ENCODE measurements at regions not wholly inside any gene's neighbourhood (a gene's known extent, or its start where the extent isn't known, plus 50 kb on each side); places are given as distances from the start of the nearest gene placed in this dataset.
"Not testable (repeated sequence)": the region's sequence is repeated elsewhere in the genome, so short reads cannot be mapped to it uniquely, and the experiment has no call there.

DNA sequence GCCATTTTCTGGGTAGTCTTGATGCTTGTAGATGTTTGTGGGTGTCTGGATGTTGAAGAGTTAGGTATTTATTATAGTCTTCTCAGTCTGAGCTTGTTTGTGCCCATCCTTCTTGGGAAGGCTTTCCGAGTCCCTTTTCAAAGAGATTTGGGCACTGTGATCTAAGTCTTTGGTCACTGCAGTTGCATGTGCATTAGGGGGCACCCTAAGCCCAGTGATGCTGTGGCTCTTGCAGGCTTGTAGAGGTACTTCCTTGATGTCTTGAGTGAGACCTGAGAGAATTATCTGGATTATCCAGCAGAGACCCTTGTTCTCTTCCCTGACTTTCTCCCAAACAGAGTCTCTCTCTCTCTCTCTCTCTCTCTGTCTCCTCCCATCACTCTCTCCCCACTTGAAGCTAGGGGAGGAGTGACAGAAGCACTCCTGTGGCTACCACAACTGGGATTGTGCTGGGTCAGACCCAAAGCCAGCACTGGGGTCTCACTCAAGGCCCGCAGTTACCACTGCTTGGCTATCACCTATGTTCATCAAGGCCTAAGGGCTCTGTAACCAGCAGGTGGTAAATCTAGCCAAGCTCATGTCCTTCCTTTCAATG lies 68.5 kb downstream of the TMCO5A start:
- no peak for DNase-seq

DNA sequence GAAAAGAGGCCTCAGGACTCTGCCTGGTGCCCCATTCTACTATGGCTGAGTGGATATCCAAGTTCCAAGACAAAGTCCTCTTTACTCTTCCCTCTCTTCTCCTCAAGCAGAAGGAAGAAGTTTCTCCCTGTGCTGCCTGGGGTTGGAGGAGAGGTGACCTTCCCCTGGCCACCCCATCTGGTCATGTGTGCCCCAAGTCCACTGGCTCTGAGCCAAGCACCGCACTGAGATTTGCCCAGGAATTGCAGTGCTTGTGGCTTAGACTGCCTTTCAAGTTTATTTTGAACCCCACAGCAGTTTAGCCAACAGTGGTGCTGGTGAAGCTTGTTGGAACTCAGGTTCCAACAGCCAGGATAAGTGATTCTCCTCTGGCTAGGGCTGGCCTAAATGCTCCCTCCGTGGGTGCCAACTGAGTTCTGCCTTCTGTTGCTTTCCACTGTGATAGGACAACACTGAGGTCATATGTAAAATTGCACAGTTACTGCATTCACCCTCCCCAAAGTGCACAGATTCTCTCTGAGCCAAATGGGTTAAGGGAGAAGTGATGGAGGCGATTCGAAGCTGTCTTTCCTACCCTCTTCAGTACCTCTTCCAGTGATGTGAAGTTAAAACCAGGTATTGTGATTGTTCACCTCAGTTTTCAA lies 69.9 kb downstream of the TMCO5A start:
- DNase-seq: no peak

DNA sequence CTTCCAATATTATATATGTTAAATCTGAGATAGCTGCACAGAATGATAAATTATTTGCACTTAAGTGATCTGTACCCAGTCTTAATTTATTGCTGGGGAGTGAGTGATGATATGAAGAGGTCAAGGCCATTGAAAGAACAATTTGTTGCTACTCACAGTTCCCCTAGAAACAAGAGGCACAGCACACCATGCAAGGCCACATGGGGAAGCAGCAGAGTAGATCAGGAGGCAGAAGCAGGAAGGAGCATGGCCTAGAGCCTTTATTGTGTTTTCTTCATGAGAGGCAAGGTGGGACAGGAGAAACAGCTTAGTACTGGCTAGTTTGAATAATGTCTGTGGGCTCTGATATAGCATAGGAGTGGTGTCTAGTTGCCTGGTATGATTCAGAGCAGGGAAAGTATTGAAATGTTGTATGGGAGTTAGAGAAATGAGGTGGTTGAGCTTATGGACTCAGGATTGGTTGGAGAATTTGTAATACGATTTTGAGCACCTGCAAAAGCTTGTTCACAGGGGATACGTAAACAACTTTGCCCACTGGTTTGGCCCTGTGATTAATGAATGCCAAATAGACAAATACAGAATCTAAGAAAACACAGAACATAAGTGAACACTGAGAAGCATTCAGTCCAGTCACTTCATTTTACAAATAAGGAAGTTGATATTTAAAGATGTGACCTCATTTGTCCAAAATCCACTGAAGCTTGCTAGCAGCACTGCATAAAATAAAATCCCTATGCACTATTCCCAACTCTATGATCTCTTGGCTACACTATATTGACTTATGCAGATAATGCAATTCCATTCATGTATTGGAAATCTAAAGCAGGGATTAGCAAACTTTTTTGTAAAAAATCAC lies 71.7 kb downstream of the TMCO5A start:
- no peak for DNase-seq

DNA sequence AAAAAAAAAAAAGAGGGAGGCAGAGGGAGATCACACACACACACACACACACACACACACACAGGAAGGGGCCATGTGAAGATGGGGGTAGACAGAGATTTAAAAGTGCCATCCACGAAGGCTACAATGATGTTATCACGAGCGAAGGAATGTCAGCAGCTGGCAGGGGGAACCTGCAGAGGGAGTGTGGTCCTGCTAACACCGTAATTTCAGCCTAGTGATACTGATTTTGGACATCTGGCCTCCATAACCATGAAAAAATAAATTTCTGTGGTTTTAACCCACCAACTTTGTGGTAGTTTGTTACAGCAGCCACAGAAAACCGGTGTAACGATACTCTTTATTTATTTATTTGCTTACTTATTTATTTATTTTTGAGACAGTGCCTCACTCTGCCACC lies 76.0 kb downstream of the TMCO5A start:
- DNase-seq: no peak

DNA sequence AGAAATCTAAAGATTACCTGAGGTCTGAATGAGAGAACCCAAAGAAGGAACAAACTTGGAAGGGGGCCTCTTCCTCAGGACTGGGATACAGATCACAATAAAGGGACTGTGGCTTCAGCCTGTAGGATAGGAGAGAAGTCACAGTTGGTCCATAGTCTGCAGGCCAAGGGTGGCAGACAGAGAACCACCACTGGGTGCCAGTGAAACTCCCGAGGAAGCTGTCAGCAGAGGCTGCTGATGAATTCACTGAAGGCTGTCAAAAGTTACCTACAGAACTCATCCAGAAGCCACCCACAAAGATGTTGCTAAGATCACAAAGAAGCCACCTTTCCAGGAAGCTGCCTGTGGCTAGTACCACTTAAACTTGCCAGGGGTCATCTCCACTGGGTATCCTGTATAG lies 78.5 kb downstream of the TMCO5A start:
- no peak for DNase-seq

DNA sequence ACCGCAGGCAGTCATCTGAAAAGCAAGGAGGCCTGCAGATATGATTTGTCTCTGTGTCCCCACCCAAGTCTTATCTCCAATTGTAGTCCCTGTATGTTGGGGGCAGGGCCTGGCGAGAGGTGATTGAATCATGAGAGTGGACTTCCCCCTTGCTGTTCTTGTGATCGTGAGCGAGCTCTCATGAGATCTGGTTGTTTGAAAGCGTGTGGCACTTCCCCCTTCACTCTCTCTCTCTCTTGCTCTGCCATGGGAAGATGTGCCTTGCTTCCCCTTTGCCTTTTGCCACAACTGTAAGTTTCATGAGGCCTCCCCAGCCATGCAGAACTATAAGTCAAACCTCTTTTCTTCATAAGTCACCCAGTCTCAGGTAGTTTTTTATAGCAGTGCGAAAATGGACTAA lies 83.3 kb downstream of the TMCO5A start:
- no peak for DNase-seq

DNA sequence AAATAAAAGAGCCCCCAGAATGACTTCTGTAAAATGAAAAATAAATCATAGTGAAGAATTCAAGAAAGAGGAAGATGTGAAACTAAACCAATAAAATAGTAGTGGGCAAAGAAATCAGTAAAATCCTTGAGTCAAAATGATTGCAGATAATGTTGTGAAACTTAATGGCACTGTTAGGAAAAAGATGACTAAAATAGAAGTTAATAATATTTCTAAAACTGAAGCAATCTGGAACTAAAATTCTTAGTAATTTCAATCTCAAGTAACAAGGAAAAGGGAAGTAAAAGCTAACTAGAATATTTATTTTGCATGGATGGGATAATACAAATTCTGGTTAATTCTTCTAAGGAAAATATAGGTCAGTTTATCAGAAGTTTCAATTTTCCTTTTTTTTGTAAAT lies 84.6 kb downstream of the TMCO5A start:
- DNase-seq: no peak

DNA sequence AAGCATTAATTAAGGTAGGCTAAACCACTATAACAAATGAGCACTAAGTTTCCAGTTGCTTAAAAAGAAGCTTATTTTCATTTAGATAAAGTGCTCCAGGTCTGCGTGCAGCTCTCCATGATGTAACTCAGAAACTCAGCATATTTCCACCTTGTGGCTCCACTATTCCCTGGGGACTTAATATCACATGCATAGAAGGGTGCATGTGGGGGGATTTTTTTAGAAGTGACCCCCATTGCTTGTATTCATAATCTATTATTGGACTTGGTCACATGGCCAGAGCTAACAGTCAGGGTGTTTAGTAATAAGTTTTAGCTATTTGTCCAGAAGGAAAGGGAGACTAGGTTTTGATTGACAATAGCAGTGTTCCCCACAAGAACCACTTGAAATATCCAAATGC lies 86.8 kb downstream of the TMCO5A start:
- no peak for DNase-seq

DNA sequence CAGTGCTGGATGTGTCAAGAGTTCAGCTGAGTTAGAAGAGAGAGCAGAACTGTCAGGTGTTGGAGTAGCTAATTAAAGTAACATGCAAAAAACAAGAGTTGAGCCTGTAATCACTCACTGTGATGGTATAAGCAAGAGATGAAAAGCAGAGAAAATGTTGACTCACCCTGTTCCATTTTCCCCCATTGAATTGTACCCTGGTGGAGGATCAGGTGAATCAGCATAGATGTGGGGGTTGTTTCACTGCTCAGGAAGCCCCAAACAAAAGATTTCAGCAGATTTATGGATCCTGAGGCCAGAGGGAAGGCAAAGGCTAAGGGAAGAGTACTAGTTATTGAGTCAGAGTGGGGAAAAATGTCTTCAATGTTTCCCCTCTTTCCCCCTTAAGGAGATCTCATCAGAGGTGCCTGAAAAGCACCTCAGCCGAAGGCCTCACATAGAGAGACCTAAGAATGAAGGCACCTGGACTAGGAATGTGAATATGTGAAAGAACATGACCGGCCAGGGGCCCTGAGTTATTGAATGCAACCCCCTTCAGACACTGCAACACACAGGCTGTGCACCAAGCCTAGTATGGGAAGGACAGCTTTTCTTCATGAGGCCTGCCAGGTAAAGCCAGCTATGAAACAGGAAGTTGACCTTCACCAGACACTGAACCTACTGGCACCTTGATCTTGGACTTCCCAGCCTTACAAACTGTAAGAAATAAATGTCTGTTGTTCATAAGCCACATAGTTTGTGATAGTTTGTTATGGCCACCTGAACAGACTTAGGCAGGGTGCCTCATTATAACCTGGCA lies 90.1 kb downstream of the TMCO5A start:
- no peak for DNase-seq

DNA sequence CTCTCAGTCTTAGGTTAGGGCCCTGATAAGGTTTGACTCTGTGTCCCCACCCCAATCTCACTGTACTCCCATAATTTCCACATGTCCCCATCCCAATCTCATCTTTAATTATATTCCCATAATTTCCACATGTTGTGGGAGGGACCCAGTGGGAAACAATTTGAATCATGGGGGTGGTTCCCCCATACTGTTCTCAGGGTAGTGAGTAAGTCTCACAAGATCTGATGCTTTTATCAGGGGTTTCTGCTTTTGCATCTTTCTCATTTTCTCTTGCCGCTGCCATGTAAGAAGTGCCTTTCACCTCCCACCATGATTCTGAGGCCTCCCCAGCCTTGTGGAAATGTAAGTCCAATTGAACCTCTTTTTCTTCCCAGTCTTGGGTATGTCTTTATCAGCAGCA lies 91.2 kb downstream of the TMCO5A start:
- DNase-seq: not testable (repeated sequence)

DNA sequence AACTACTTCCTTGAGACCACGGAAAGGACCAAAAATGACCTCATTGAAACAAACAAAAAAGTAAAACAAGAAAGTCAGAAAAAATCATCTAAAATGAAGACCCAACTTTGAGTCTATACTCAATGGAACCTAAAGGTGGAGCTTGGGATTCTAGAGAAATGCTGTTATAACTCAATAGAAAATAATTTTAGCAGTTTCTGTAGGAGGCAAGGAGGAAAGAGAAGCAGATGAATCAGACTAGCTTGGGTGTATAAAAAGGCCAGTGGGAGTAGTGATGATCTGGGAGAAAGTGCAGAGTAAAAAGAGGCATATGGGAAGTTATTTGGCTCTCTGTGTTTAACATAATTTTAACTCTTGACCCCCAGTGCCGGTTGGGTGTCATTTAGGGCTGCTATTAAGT lies 94.4 kb downstream of the TMCO5A start:
- DNase-seq: no peak

DNA sequence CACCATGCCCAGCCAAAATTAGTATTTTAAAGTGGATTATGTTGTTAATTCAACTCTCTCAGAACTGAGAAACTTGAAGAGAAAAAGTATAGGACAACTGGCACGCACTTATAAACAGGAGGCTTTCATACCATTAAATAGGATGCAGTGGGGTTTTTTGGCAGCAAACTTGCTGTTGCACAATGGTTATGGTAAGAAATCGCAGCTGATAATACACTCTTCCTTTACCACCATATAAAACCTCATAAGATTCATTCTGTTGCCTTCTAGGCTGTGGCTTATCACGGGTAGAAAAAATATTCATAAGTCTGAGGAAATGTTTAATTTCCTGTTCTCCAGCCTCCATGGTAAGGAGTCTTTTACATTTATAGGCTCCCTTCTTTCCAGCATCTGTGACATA lies 95.3 kb downstream of the TMCO5A start:
- no peak for DNase-seq

DNA sequence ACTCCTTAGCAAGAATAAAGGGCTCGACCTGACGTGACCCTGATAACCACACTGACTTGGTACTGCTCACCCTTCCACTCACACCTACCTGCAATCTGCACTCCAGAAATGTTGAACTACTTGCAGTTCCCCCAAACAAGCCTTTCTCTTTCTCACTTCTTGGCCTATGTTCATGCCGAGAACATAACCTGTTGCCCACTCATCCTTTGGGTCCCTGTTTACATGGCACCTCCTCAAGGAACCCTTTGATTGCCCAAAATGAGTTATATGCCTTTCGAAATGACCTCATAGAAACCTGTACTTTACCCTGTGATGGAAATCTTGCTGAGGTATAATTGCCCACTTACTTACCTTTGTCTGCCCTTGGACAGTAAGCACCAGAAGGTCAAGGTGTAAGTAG lies 96.2 kb downstream of the TMCO5A start:
- no peak for DNase-seq

DNA sequence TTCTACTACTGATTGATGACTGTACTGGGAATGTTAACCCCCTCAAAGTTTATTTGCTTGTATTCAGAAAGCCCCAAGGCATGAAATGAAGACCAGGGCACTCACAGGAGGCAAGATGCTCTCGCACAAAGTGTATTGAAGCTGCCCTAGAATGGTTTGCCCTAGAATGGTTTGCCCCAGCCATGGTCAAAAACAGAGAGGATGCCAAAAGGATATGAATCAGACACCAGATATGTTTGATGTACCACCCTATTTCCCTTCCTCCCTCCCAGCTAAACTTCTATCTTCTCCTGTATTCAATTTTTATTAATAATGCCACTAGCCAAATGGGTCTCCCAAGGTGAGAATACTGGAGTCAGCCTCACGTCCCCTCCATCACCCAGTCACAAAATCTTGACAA lies 101.3 kb downstream of the TMCO5A start:
- no peak for DNase-seq

DNA sequence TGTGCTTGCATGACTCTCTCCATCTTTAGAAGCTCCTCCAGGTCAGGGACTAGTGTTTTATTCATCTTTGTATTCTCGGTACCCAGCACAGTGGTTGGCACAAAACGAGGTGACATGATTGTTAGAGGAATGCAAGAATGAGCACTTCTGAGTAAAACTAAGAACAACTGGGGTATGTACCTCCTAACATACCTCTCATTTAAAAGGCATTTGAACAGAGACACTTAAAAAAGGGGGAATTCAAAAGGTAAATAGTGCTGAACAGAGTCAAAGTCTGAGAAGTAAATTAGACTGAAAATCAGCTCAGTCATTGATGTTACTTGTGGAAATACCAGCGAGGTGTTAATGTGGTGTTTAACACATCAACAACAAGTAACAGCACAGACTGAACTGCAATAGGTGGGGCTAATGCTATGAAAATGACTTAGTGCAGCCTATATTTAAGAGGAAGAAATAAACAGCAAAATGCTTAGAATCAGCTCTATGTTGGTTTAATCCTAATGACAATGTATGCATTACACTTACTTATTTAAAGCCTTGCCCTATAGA lies 102.4 kb downstream of the TMCO5A start:
- DNase-seq: no peak

DNA sequence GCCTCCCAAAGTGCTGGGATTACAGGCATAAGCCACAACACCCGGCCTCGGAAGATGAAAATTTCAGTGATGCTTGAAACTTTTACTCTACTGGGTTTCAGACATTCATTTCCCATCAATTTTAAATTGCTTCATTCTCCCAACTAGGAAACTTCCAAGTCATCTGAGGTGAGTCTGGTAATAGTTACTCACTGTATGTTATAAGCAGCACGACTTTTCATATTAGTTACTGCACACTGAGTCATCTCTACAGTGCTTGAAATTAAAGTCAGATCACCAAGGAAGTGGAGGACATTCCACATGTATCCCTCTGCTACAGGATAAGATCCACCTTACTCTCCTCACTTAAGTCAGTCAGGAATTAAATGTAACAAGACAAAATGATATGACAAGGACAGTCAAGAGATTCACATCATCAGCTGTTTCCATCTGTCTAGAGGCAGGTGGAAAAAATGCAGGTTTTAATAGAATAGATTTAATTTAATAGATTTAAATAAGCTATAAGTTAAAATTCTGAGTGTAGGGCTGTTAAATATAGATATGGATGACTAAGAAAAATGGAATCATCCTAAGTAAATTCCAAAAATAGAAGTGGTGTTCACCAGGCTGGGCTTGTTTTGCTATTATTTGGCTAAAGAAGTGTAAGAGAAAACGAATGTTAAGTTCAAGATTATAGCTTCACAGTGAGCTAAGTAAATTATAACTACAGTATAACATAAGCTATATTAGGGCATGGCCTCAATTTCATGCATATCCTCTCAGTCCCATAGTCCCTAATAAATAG lies 104.4 kb downstream of the TMCO5A start:
- no peak for DNase-seq

DNA sequence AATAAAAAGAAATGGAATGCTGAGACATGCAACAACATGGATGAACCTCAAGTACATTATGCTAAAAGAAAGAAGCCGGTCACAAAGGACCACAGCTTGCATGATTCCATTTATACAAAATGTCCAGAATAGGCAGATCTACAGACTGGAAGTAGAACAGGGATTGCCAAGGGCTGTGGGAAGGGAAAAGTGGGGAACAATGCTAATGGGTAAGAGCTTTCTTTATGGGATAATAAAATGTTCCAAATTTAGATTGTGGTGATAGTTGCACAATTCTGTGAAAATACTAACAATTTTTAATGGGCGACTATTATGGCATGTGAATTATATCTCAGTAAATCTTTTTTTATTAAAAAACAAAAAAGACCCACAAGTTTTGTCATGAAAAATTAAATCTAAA lies 106.2 kb downstream of the TMCO5A start:
- DNase-seq: no peak

DNA sequence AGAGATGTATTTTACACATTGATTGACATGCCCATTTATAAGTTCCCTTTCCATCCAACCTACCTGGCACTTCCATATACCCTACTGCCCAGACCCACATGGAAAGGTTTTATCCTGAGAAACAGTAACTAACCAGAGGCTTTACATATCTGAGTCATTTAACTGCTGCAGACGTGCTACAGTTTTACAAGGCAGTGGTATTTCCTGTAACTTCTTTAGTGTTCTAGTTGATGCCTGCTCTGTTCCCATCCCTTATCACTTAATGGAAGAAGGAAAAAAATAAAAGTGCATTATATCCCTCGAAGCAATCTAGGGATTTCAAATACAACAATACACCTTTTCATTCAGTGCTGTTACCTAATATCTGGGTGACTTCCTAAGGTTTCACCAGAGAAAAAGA lies 107.1 kb downstream of the TMCO5A start:
- DNase-seq: no peak

DNA sequence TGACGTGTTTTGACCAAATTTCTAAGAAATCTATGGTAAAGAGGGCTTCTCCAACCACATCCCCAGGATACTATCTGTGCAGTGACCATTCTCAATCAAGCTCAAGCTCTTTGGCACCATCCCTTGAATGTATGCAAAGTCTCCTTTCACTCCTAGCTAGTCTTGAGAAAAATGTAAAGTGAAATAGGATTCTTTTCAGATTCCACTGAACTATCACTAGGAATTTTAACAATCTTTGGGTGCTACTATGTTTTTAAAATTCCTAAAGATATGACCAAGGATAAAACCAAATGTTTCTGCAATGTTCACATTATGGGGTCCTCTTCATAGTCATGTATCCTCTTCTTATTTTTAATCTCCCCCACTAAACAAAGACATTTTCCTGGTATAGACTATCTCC lies 107.8 kb downstream of the TMCO5A start:
- DNase-seq: no peak

DNA sequence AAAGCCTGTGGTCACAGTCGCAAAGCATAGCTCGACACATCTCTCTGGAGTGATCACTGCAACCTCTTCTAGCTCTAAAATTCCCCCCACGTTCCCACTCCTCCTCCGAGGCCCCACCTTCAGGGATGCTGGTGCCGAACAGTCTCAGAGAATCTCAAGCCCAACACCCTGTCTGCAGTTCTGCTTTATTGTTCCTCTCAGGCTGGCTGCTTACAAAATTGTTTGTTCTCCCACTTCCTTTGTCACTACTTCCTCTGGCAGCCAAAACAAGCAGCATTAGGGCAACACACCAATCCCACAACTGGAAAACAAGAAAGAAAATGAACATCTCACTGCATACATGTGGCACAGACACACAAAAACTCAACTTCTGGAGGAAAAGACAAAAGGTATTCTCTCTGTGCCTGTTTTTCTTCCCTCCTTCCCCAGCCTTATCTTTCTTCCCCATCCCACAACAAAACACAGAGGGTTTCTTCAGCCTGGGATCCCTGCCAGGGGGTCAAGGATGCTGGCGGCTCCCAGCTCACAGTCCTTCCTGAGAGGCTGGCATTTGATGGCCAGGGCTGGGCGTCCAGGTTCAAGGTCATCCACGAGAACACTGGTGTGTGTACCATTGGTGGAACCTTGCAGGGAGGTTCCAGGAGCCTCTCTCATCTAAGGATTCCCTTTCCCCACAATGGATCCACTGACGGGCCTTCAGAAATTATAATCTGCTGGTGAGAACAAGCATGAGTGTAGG lies 108.4 kb downstream of the TMCO5A start:
- DNase-seq: no peak

DNA sequence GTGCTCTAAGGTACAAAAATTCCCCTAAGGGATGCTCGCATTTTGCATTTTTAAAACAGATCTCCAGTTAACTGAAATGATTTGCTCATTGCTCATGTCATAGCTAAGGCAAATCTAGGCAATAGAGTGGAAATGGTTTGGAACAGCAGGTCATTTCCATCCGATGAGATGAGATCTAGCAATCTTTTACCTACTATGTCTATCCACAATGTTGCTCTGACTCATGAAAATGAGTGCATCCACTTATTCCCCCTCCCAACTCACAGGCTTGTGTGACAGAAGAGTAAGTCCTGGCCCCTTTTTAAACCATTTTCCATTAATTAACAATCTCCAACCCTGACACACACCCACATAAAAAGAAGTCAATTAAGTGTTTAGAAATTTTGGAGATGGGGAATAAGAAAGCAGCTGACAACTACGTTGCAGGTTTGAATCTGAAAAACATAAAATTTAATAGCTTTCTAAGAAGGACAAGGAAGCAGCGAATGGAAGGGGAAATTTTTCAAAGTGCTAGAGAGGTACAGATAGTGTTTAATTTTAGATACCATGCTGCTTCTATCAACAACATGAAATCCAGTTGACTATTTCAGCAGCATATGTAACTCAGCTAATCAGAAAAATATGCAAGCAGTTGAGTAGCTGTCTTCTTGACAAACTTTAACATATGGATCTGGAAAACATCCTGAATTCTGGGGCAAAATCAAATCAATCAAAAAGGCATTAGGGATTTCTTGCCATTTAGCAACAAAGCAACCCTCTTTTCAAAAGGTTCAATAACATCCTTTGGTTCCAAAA lies 112.0 kb downstream of the TMCO5A start:
- DNase-seq: no peak

All from GOT3 (cell line).